Panc1 (cell line): ENCODE measurements at regions not wholly inside any gene's neighbourhood (a gene's known extent, or its start where the extent isn't known, plus 50 kb on each side); places are given as distances from the start of the nearest gene placed in this dataset.

Source experiments
- ATAC-seq: fragments of 200-7000 bp; cut with Tn5 transposase; 2 replicates; pipeline ENCODE4 v1.9.1; 2020; ENCODE audit warnings: mild to moderate bottlenecking, moderate library complexity
- BruUV-seq: library from RNA; stranded (reverse); fragments of 400-500 nt; replicated peaks from 2 replicates; lab custom pipeline; 2021; lab: Mats Ljungman, UMichigan
- CTCF ChIA-PET: fragments of 300-600 bp; sonication (Branson Sonifier 250); formaldehyde crosslinking; loops from one replicate; lab custom pipeline; 2022; ENCODE audit warnings: antibody characterized with exemption; lab: Charles Lee
- POLR2A ChIA-PET: fragments of 300-600 bp; sonication (Branson Sonifier 250); formaldehyde crosslinking; loops from one replicate; lab custom pipeline; 2022; ENCODE audit warnings: antibody characterized with exemption; lab: Charles Lee
- DNase-seq: peaks from one replicate; pipeline ENCODE4 v3.0.0-alpha.2; 2010; ENCODE audit warnings: low read depth, low spot score
- H3K27ac ChIP-seq: 2 replicates; pipeline ENCODE4 v1.5.1; 2011; ENCODE audit warnings: mild to moderate bottlenecking, low read length, inconsistent platforms
- H3K27me3 ChIP-seq: fragments of 200-500 bp; sonication (Bioruptor generic); 2 replicates; pipeline ENCODE4 v1.6.0; 2014; ENCODE audit warnings: low read length, inconsistent platforms; ENCODE audit not compliant: control insufficient read depth, insufficient read depth
- H3K36me3 ChIP-seq: fragments of 200-500 bp; sonication (Bioruptor generic); 2 replicates; pipeline ENCODE4 v1.5.1; 2014; ENCODE audit warnings: inconsistent platforms, mild to moderate bottlenecking, low read length, moderate library complexity; ENCODE audit not compliant: control insufficient read depth, insufficient read depth
- H3K4me1 ChIP-seq: 2 replicates; pipeline ENCODE4 v1.5.1; 2011; ENCODE audit warnings: inconsistent platforms, mild to moderate bottlenecking, low read length, moderate library complexity; ENCODE audit not compliant: control insufficient read depth, insufficient read depth
- H3K4me3 ChIP-seq, 2 experiments: 2 replicates each; pipeline ENCODE4 v1.5.1; 2011 to 2012; ENCODE audit warnings: low read depth in 2 of 2, low read length in 2 of 2, mild to moderate bottlenecking in 2 of 2, inconsistent platforms in 1 of 2, moderate library complexity in 1 of 2
- H3K9me3 ChIP-seq: fragments of 200-500 bp; sonication (Bioruptor generic); 2 replicates; pipeline ENCODE4 v1.5.1; 2014; ENCODE audit warnings: low read depth, mild to moderate bottlenecking, inconsistent platforms, low read length, moderate library complexity; ENCODE audit not compliant: control insufficient read depth, insufficient read depth
- CTCF ChIP-seq: fragments of 450-650 bp; IDR thresholded peaks from 2 replicates; pipeline ENCODE4 v1.5.1; 2017; ENCODE audit warnings: mild to moderate bottlenecking
- POLR2AphosphoS5 ChIP-seq: IDR thresholded peaks from 2 replicates; pipeline ENCODE4 v1.6.1; 2012; ENCODE audit warnings: mild to moderate bottlenecking, low read depth, low read length, moderate library complexity
- REST ChIP-seq, 2 experiments: IDR thresholded peaks; 2 replicates each; pipeline ENCODE4 v1.6.1; 2011 to 2012; ENCODE audit warnings: low read depth in 2 of 2, control low read depth in 1 of 2, low read length in 1 of 2, mild to moderate bottlenecking in 1 of 2, moderate library complexity in 1 of 2; ENCODE audit not compliant: insufficient read depth in 1 of 2
- SIN3A ChIP-seq: IDR thresholded peaks from 2 replicates; pipeline ENCODE4 v1.6.1; 2012; ENCODE audit warnings: low read depth, mild to moderate bottlenecking, low read length, moderate library complexity, borderline replicate concordance; ENCODE audit not compliant: insufficient read depth
- TCF7L2 ChIP-seq: IDR thresholded peaks from 2 replicates; pipeline ENCODE4 v1.6.1; 2011; ENCODE audit warnings: mild to moderate bottlenecking, low read depth, low read length, inconsistent platforms
- in situ Hi-C: cut with HindIII; loops from 2 replicates; pipeline ENCODE4 v1.10.0; 2016; ENCODE audit warnings: low sequenced_read_pairs, low pct_unique_long_range_greater_than_20kb
- intact Hi-C: fragments of 100-400 bp; cut with micrococcal nuclease; formaldehyde crosslinking; loops from one replicate; pipeline ENCODE4 v1.10.0; 2022; ENCODE audit not compliant: unreplicated experiment

GRCh38 chr13:63120883-63121282, 1705.2 kb upstream of the PCDH20 start:
- Histone ChIP-seq H3K4me1 (no peaks in the 10 kb centered on the region), H3K27me3 (no peaks in the 10 kb centered on the region), H3K4me3 (no peak overlapping the region), H3K36me3 (no peaks in the 10 kb centered on the region), H3K27ac (no peak overlapping the region), H3K9me3 (no peaks in the 10 kb centered on the region)
- ATAC-seq (no peak), DNase-seq (no peak)
- TF ChIP-seq POLR2AphosphoS5 (no peak), SIN3A (no peak), REST (IDR thresholded peaks at IDR 0.05; ENCODE audit: insufficient read depth in 1 of 2, low read depth in 2 of 2, low read length in 1 of 2) (no peak), CTCF (no peak), TCF7L2 (no peak)
- BruUV-seq: no TSS peak
- intact Hi-C loops: no loop called here
- ChIA-PET CTCF (no interaction called here), POLR2A (no interaction called here)
- in situ Hi-C loops: no loop called here

GRCh38 chr13:63117710-63118109, 1702.1 kb upstream of the PCDH20 start:
- no peak for TF ChIP-seq REST (IDR thresholded peaks at IDR 0.05; ENCODE audit: insufficient read depth in 1 of 2, low read depth in 2 of 2, low read length in 1 of 2)
- TF ChIP-seq POLR2AphosphoS5: no peak
- TF ChIP-seq CTCF: no peak
- no peak for TF ChIP-seq SIN3A
- TF ChIP-seq TCF7L2: no peak
- POLR2A ChIA-PET: no interaction called here

More at GRCh38 chr13:63117710-63118109, 1702.1 kb upstream of the PCDH20 start:
- H3K27me3 ChIP-seq: no peaks in the 10 kb centered on the region
- in situ Hi-C loops: no loop called here
- CTCF ChIA-PET: no interaction called here
- DNase-seq (no peak), ATAC-seq (no peak)
- no peaks in the 10 kb centered on the region for H3K9me3 ChIP-seq
- no peak overlapping the region for H3K4me3 ChIP-seq
- H3K36me3 ChIP-seq: no peaks in the 10 kb centered on the region
- no TSS peak for BruUV-seq
- intact Hi-C loops: no loop called here
- no peak overlapping the region for H3K27ac ChIP-seq
- H3K4me1 ChIP-seq: no peaks in the 10 kb centered on the region
